ENCODE measurements at regions not wholly inside any gene's neighbourhood (a gene's known extent, or its start where the extent isn't known, plus 50 kb on each side); places are given as distances from the start of the nearest gene placed in this dataset.
"Not testable (repeated sequence)": the region's sequence is repeated elsewhere in the genome, so short reads cannot be mapped to it uniquely, and the experiment has no call there.

DNA sequence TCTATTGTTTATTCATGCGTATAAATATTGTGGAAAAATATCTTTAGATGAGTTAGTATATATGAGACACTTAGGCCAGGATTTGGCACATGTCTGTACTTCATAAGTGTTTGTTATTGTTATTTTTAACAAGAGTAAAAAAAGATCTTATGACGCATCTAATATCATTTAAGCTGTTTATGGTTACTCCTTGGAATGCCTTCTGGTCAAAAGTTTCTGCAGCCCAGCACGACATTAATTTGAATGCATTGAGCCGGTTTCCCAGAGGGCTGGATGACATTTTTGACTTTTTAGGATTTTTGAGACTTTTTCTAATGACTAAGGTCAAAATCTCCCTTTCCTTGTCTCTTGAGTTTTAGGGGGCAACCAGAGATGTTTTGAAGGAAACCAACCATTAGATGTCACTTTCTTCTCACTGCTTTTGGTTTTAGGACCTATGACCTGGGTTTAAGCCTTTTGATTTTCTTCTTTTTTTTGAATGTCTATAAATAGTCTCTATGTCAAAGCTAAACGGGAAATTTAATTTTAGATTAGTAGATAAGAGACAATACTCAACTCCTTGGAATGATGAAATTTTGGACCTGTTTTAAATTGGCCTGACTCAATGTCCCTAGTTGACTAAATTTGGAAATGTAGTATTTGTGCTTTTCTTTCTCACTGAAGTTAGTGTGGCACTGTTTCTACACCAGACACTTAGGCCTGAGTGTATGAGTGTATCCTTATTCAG is 215.5 kb downstream of the AEBP2 start:
- no peak overlapping the region for H3K4me3 Mint-ChIP-seq
- POLR2A ChIA-PET: no interaction called here
- CTCF ChIA-PET: no interaction called here

GRCh38 chr12:19657118-19657731 is 217.9 kb downstream of the AEBP2 start:
- DNase-seq (no peak), ATAC-seq (no peak)
- CTCF ChIA-PET: no interaction called here
- no peak overlapping the region for H3K4me3 Mint-ChIP-seq
- H3K27ac Mint-ChIP-seq: no peak overlapping the region
- peaks cover 12% of the 10 kb centered on the region for H3K4me1 Mint-ChIP-seq (ENCODE audit: low read depth)
- no peaks in the 10 kb centered on the region for H3K27me3 Mint-ChIP-seq (ENCODE audit: low read depth)
- no peaks in the 10 kb centered on the region for H3K36me3 Mint-ChIP-seq (ENCODE audit: low read depth)
- H3K9me3 Mint-ChIP-seq (ENCODE audit: insufficient read depth): no peaks in the 10 kb centered on the region
- POLR2A ChIA-PET: no interaction called here

More for the DNA sequence above, 215.5 kb downstream of the AEBP2 start:
- DNase-seq (no peak), ATAC-seq (no peak)
- H3K27ac Mint-ChIP-seq: no peak overlapping the region
- peaks cover 6% of the 10 kb centered on the region for H3K4me1 Mint-ChIP-seq (ENCODE audit: low read depth)
- no peaks in the 10 kb centered on the region for H3K9me3 Mint-ChIP-seq (ENCODE audit: insufficient read depth)
- no peaks in the 10 kb centered on the region for H3K27me3 Mint-ChIP-seq (ENCODE audit: low read depth)
- no peaks in the 10 kb centered on the region for H3K36me3 Mint-ChIP-seq (ENCODE audit: low read depth)

GRCh38 chr12:19657732-19658130 is 218.4 kb downstream of the AEBP2 start:
- ChIA-PET CTCF (interaction anchor here (1.0 kb wide), 1 partner anchor 8 kb away, joined by 3 read pairs; no protein-coding TSS in a partner anchor), POLR2A (no interaction called here)
- DNase-seq: no peak
- Mint-ChIP-seq H3K4me3 (no peak overlapping the region), H3K4me1 (ENCODE audit: low read depth) (peaks cover 12% of the 10 kb centered on the region), H3K9me3 (ENCODE audit: insufficient read depth) (no peaks in the 10 kb centered on the region), H3K27ac (no peak overlapping the region), H3K36me3 (ENCODE audit: low read depth) (no peaks in the 10 kb centered on the region), H3K27me3 (ENCODE audit: low read depth) (no peaks in the 10 kb centered on the region)
- ATAC-seq: no peak

DNA sequence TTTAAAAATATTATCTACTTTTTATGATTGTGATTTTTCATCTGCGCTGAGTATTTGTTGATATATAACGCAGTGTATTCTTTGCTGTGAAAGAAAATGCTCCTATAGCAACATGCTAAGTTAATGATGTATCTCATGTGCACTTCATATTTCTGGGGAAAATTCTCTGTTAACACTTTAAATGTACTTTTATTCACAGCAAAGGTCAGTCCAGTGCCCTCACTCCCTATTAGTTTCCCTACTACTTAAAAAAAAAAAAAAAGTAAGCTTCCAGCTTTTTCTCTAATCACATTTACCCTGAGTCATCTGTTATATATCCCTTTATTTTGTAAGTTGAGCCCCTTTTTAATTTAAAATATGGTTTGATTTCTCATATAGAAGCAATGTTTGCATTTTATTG is 219.8 kb downstream of the AEBP2 start:
- H3K36me3 Mint-ChIP-seq (ENCODE audit: low read depth): no peaks in the 10 kb centered on the region
- H3K27ac Mint-ChIP-seq: no peak overlapping the region
- POLR2A ChIA-PET: no interaction called here
- peaks cover 12% of the 10 kb centered on the region for H3K4me1 Mint-ChIP-seq (ENCODE audit: low read depth)
- H3K9me3 Mint-ChIP-seq (ENCODE audit: insufficient read depth): no peaks in the 10 kb centered on the region
- ATAC-seq (no peak), DNase-seq (no peak)
- H3K27me3 Mint-ChIP-seq (ENCODE audit: low read depth): no peaks in the 10 kb centered on the region
- CTCF ChIA-PET: no interaction called here
- no peak overlapping the region for H3K4me3 Mint-ChIP-seq

DNA sequence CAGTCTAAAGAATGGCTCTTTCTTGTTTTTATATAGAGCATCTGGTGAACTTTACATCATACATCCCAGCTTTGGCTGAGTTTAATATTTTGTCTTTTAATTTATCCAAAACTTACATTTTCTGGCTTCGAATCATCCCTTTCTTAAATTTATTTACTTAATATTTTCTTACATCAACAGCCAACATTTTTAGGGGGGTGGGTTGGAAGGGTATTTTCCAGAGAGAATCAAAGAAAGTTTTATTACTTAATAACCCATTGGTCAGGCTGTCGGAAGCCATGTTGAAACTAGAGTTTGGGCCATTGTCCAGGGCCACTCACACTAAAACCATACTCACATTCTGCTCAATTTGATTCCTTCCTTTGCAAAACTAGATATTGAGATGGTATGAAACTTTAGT is 220.2 kb downstream of the AEBP2 start:
- no peaks in the 10 kb centered on the region for H3K27me3 Mint-ChIP-seq (ENCODE audit: low read depth)
- H3K4me3 Mint-ChIP-seq: no peak overlapping the region
- no peaks in the 10 kb centered on the region for H3K36me3 Mint-ChIP-seq (ENCODE audit: low read depth)
- H3K4me1 Mint-ChIP-seq (ENCODE audit: low read depth): peaks cover 12% of the 10 kb centered on the region
- no peak overlapping the region for H3K27ac Mint-ChIP-seq
- POLR2A ChIA-PET: no interaction called here
- ATAC-seq: no peak
- no peak for DNase-seq
- CTCF ChIA-PET: no interaction called here
- no peaks in the 10 kb centered on the region for H3K9me3 Mint-ChIP-seq (ENCODE audit: insufficient read depth)

GRCh38 chr12:19665121-19665900 is 226.0 kb downstream of the AEBP2 start:
- Mint-ChIP-seq H3K4me1 (ENCODE audit: low read depth) (peaks cover 6% of the 10 kb centered on the region), H3K27me3 (ENCODE audit: low read depth) (no peaks in the 10 kb centered on the region), H3K9me3 (ENCODE audit: insufficient read depth) (no peaks in the 10 kb centered on the region), H3K27ac (no peak overlapping the region), H3K36me3 (ENCODE audit: low read depth) (no peaks in the 10 kb centered on the region), H3K4me3 (no peak overlapping the region)
- ATAC-seq: no peak
- CTCF ChIA-PET: no interaction called here
- POLR2A ChIA-PET: no interaction called here
- DNase-seq: no peak

GRCh38 chr12:19666070-19666469 is 226.8 kb downstream of the AEBP2 start:
- H3K27me3 Mint-ChIP-seq (ENCODE audit: low read depth): no peaks in the 10 kb centered on the region
- H3K9me3 Mint-ChIP-seq (ENCODE audit: insufficient read depth): no peaks in the 10 kb centered on the region
- H3K27ac Mint-ChIP-seq: no peak overlapping the region
- POLR2A ChIA-PET: no interaction called here
- no peak for ATAC-seq
- no peak for DNase-seq
- H3K4me1 Mint-ChIP-seq (ENCODE audit: low read depth): peaks cover 2% of the 10 kb centered on the region
- H3K4me3 Mint-ChIP-seq: no peak overlapping the region
- no peaks in the 10 kb centered on the region for H3K36me3 Mint-ChIP-seq (ENCODE audit: low read depth)
- CTCF ChIA-PET: no interaction called here

DNA sequence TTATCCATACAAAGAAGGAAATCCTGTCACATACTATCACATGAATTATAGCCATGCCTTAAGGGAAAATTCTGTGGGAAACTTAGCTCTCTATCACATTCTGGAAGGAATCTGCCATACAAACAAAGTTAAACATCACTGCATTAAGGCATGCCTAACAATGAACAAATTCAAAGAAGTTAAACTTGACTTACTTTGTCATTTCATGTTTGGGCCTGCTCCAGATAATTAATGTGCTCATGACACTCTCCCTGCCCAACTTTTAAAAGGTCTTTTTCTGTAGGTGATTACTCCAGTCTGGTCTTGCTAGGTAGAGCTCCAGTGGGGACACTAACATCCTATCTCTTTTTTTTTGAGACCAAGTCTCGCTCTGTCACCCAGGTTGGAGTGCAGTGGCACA is 230.5 kb downstream of the AEBP2 start:
- Mint-ChIP-seq H3K4me3 (no peak overlapping the region), H3K9me3 (ENCODE audit: insufficient read depth) (no peaks in the 10 kb centered on the region), H3K27ac (no peak overlapping the region), H3K36me3 (ENCODE audit: low read depth) (peaks cover 1% of the 10 kb centered on the region), H3K27me3 (ENCODE audit: low read depth) (no peaks in the 10 kb centered on the region), H3K4me1 (ENCODE audit: low read depth) (no peaks in the 10 kb centered on the region)
- POLR2A ChIA-PET: no interaction called here
- DNase-seq (no peak), ATAC-seq (no peak)
- CTCF ChIA-PET: no interaction called here

DNA sequence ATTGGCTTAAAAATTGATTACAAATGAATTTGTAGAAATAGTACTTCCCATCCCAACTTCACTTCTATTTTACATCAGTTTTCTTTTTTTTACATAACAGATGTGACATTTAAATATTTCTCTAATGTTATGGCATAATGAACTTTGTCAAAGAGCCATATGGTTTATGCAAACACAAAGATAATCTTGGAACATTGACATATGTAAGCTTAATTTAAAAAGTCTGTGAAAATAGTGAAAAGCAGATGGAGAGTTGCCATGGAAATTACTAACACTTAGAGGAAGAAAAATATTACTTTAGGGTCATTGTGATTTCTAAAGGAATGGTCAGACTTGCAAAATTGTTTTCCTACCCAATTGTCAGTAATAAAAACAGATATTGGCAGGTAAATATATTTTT is 232.4 kb downstream of the AEBP2 start:
- Mint-ChIP-seq H3K4me3 (no peak overlapping the region), H3K9me3 (ENCODE audit: insufficient read depth) (peaks cover 4% of the 10 kb centered on the region), H3K4me1 (ENCODE audit: low read depth) (peaks cover 9% of the 10 kb centered on the region), H3K36me3 (ENCODE audit: low read depth) (peaks cover 5% of the 10 kb centered on the region), H3K27ac (no peak overlapping the region), H3K27me3 (ENCODE audit: low read depth) (no peaks in the 10 kb centered on the region)
- ChIA-PET CTCF (no interaction called here), POLR2A (no interaction called here)
- DNase-seq: no peak
- ATAC-seq: no peak

- POLR2A ChIA-PET: interaction anchor here (1.2 kb wide), 1 partner anchor 22 kb away, joined by 3 read pairs; no protein-coding TSS in a partner anchor
- Mint-ChIP-seq H3K4me3 (no peak overlapping the region), H3K9me3 (ENCODE audit: insufficient read depth) (peaks cover 11% of the 10 kb centered on the region), H3K27me3 (ENCODE audit: low read depth) (no peaks in the 10 kb centered on the region), H3K27ac (no peak overlapping the region), H3K36me3 (ENCODE audit: low read depth) (peaks cover 29% of the 10 kb centered on the region), H3K4me1 (ENCODE audit: low read depth) (peaks cover 35% of the 10 kb centered on the region)
- ATAC-seq: no peak
- CTCF ChIA-PET: interaction anchor here (0.6 kb wide), 1 partner anchor 151 kb away, joined by 3 read pairs; no protein-coding TSS in a partner anchor
- DNase-seq: no peak
Measured at GRCh38 chr12:19674437-19674836, 235.1 kb downstream of the AEBP2 start.

DNA sequence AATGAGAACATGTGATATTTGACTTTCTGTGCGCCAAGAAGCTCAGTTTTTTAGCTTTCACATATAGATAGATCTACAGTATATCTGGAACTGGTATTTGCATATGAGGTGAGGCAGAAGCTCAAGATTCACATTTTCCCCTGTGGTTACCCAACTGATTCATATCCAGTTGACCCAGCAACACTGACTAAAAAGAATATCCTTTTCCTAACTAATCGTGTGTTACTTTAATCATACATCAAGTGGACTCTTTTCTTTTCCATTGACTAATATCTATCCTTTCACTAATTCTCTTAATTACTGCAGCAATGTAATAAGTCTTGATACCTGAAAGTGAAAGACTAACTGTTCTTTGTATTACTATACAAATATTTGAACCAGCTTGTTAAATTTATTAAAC is 236.1 kb downstream of the AEBP2 start:
- H3K9me3 Mint-ChIP-seq (ENCODE audit: insufficient read depth): peaks cover 19% of the 10 kb centered on the region
- ATAC-seq: peak; percentile 55
- ChIA-PET CTCF (no interaction called here), POLR2A (interaction anchor here (0.5 to 1.2 kb wide), 2 partner anchors 23 to 217 kb away, joined by 3 read pairs; no protein-coding TSS in a partner anchor)
- H3K4me1 Mint-ChIP-seq (ENCODE audit: low read depth): peaks cover 44% of the 10 kb centered on the region
- no peaks in the 10 kb centered on the region for H3K27me3 Mint-ChIP-seq (ENCODE audit: low read depth)
- H3K36me3 Mint-ChIP-seq (ENCODE audit: low read depth): peaks cover 38% of the 10 kb centered on the region
- DNase-seq: no peak
- H3K27ac Mint-ChIP-seq: no peak overlapping the region
- H3K4me3 Mint-ChIP-seq: no peak overlapping the region

- ATAC-seq (peak; percentile 65), DNase-seq (peak; percentile 45)
- Mint-ChIP-seq H3K27ac (peak overlapping the region; percentile 97), H3K4me1 (ENCODE audit: low read depth) (peaks cover 62% of the 10 kb centered on the region), H3K9me3 (ENCODE audit: insufficient read depth) (peaks cover 19% of the 10 kb centered on the region), H3K4me3 (peak overlapping the region; percentile 82), H3K36me3 (ENCODE audit: low read depth) (peaks cover 40% of the 10 kb centered on the region)
- CTCF ChIA-PET; H3K27me3 Mint-ChIP-seq (ENCODE audit: low read depth): not testable (repeated sequence)
- POLR2A ChIA-PET: interaction anchor here (0.6 kb wide), 2 partner anchors 95 to 107 kb away, joined by 5 read pairs; no protein-coding TSS in a partner anchor
Measured at GRCh38 chr12:19678501-19678900, 239.2 kb downstream of the AEBP2 start.

Data from activated CD8-positive, alpha-beta T cell treated with anti-CD3 and anti-CD28 coated beads, Interleukin-2, amount 10 ng/mL, durations not matched to agents 7 days and 5 days (primary cell).